Activated CD8-positive, alpha-beta T cell treated with anti-CD3 and anti-CD28 coated beads for 36 hours (primary cell): ENCODE measurements at regions not wholly inside any gene's neighbourhood (a gene's known extent, or its start where the extent isn't known, plus 50 kb on each side); places are given as distances from the start of the nearest gene placed in this dataset.

Source experiments
- ATAC-seq: fragments of 200-7000 bp; cut with Tn5 transposase; one replicate; pipeline ENCODE4 v1.10.0; 2021; ENCODE audit warnings: mild to moderate bottlenecking, moderate library complexity
- CTCF ChIA-PET: fragments of 350-600 bp; sonication (Branson Sonifier 250); formaldehyde crosslinking; loops from one replicate; lab custom pipeline; 2021; ENCODE audit warnings: antibody characterized with exemption; lab: Charles Lee
- POLR2A ChIA-PET: fragments of 350-600 bp; sonication (Branson Sonifier 250); formaldehyde crosslinking; loops from one replicate; lab custom pipeline; 2021; ENCODE audit warnings: antibody characterized with exemption; lab: Charles Lee
- DNase-seq: peaks from one replicate; pipeline ENCODE4 v3.0.0-alpha.2; 2020
- H3K27ac Mint-ChIP-seq: one replicate; pipeline ENCODE4 v1.8.0; 2021; ENCODE audit warnings: mild to moderate bottlenecking, mixed read lengths
- H3K27me3 Mint-ChIP-seq: one replicate; pipeline ENCODE4 v1.8.0; 2021; ENCODE audit warnings: mixed read lengths
- H3K36me3 Mint-ChIP-seq: one replicate; pipeline ENCODE4 v1.8.0; 2021; ENCODE audit warnings: low read depth, mixed read lengths
- H3K4me1 Mint-ChIP-seq: one replicate; pipeline ENCODE4 v1.8.0; 2021; ENCODE audit warnings: low read depth, mixed read lengths
- H3K4me3 Mint-ChIP-seq: one replicate; pipeline ENCODE4 v1.8.0; 2021; ENCODE audit warnings: mild to moderate bottlenecking, moderate library complexity, mixed read lengths
- H3K9me3 Mint-ChIP-seq: one replicate; pipeline ENCODE4 v1.8.0; 2021; ENCODE audit warnings: mixed read lengths
- CTCF ChIP-seq: fragments of 200-600 bp; IDR thresholded peaks from one replicate; pipeline ENCODE4 v1.8.0; 2022; ENCODE audit warnings: antibody characterized with exemption, mild to moderate bottlenecking
- intact Hi-C: fragments of 100-400 bp; cut with micrococcal nuclease; formaldehyde crosslinking; loops from one replicate; pipeline ENCODE4 v1.10.0; 2022

- Mint-ChIP-seq H3K4me1 (no peaks in the 10 kb centered on the region), H3K36me3 (no peaks in the 10 kb centered on the region), H3K27me3 (peaks cover 8% of the 10 kb centered on the region), H3K27ac (no peak overlapping the region), H3K4me3 (no peak overlapping the region), H3K9me3 (peaks cover 3% of the 10 kb centered on the region)
- intact Hi-C loops, result no loop called here
- ATAC-seq (no peak), DNase-seq (no peak)
- CTCF ChIA-PET, result no interaction called here
- POLR2A ChIA-PET, result no interaction called here
- TF ChIP-seq CTCF, result no peak
Measured at GRCh38 chr5:115028557-115028956, 141.2 kb downstream of the TRIM36 start.

- intact Hi-C loops, result no loop called here
- no peaks in the 10 kb centered on the region for H3K36me3 Mint-ChIP-seq
- no peak for TF ChIP-seq CTCF
- ChIA-PET CTCF (no interaction called here), POLR2A (no interaction called here)
- H3K4me1 Mint-ChIP-seq, result no peaks in the 10 kb centered on the region
- no peak overlapping the region for H3K27ac Mint-ChIP-seq
- DNase-seq (no peak), ATAC-seq (no peak)
- no peaks in the 10 kb centered on the region for H3K9me3 Mint-ChIP-seq
- H3K27me3 Mint-ChIP-seq, result peaks cover 3% of the 10 kb centered on the region
- H3K4me3 Mint-ChIP-seq, result no peak overlapping the region
Measured at GRCh38 chr5:115024922-115025321, 144.8 kb downstream of the TRIM36 start.

GRCh38 chr5:115022303-115022702 is 147.4 kb downstream of the TRIM36 start:
- Mint-ChIP-seq H3K9me3 (no peaks in the 10 kb centered on the region), H3K4me1 (no peaks in the 10 kb centered on the region), H3K4me3 (no peak overlapping the region), H3K27me3 (peaks cover 3% of the 10 kb centered on the region), H3K27ac (no peak overlapping the region), H3K36me3 (no peaks in the 10 kb centered on the region)
- intact Hi-C loops, result no loop called here
- TF ChIP-seq CTCF, result no peak
- no peak for DNase-seq
- no peak for ATAC-seq
- CTCF ChIA-PET, result no interaction called here
- POLR2A ChIA-PET, result no interaction called here

GRCh38 chr5:115016646-115017045 is 153.1 kb downstream of the TRIM36 start:
- no peak for TF ChIP-seq CTCF

GRCh38 chr5:114999176-114999575 is 170.5 kb downstream of the TRIM36 start:
- no peaks in the 10 kb centered on the region for H3K36me3 Mint-ChIP-seq
- ATAC-seq (no peak), DNase-seq (no peak)
- TF ChIP-seq CTCF, result no peak
- H3K4me3 Mint-ChIP-seq, result no peak overlapping the region
- no peaks in the 10 kb centered on the region for H3K9me3 Mint-ChIP-seq
- H3K27ac Mint-ChIP-seq, result no peak overlapping the region
- ChIA-PET POLR2A (no interaction called here), CTCF (no interaction called here)
- H3K4me1 Mint-ChIP-seq, result no peaks in the 10 kb centered on the region
- H3K27me3 Mint-ChIP-seq, result no peaks in the 10 kb centered on the region
- intact Hi-C loops, result no loop called here

More at GRCh38 chr5:115016646-115017045, 153.1 kb downstream of the TRIM36 start:
- CTCF ChIA-PET, result interaction anchor here (1.3 kb wide), 1 partner anchor 9 kb away, joined by 3 read pairs; no protein-coding TSS in a partner anchor
- no peak for ATAC-seq
- DNase-seq, result no peak
- H3K27me3 Mint-ChIP-seq, result peaks cover 4% of the 10 kb centered on the region
- no peak overlapping the region for H3K4me3 Mint-ChIP-seq
- no peaks in the 10 kb centered on the region for H3K4me1 Mint-ChIP-seq
- intact Hi-C loops, result no loop called here
- no peak overlapping the region for H3K27ac Mint-ChIP-seq
- POLR2A ChIA-PET, result no interaction called here
- peaks cover 3% of the 10 kb centered on the region for H3K9me3 Mint-ChIP-seq
- no peaks in the 10 kb centered on the region for H3K36me3 Mint-ChIP-seq
